ENCODE measurements at regions not wholly inside any gene's neighbourhood (a gene's known extent, or its start where the extent isn't known, plus 50 kb on each side); places are given as distances from the start of the nearest gene placed in this dataset.

- H3K4me3 ChIP-seq (ENCODE audit: low read depth, low read length): no peak overlapping the region
- TF ChIP-seq CTCF (IDR thresholded peaks at IDR 0.05; ENCODE audit: low read depth, low read length): no peak
Observed at GRCh38 chr6:111987295-111987694, 66.6 kb upstream of the CCN6 start.

GRCh38 chr6:111988926-111989325 is 65.0 kb upstream of the CCN6 start:
- no peak for TF ChIP-seq CTCF (IDR thresholded peaks at IDR 0.05; ENCODE audit: low read depth, low read length)

GRCh38 chr6:111989743-111990142 is 64.2 kb upstream of the CCN6 start:
- TF ChIP-seq CTCF (IDR thresholded peaks at IDR 0.05; ENCODE audit: low read depth, low read length): no peak
- no peak overlapping the region for H3K4me3 ChIP-seq (ENCODE audit: low read depth, low read length)

More at GRCh38 chr6:111988926-111989325, 65.0 kb upstream of the CCN6 start:
- no peak overlapping the region for H3K4me3 ChIP-seq (ENCODE audit: low read depth, low read length)

GRCh38 chr6:111990214-111990613 is 63.7 kb upstream of the CCN6 start:
- TF ChIP-seq CTCF (IDR thresholded peaks at IDR 0.05; ENCODE audit: low read depth, low read length): no peak

GRCh38 chr6:111992851-111993250 is 61.1 kb upstream of the CCN6 start:
- TF ChIP-seq CTCF (IDR thresholded peaks at IDR 0.05; ENCODE audit: low read depth, low read length): no peak
- no peak overlapping the region for H3K4me3 ChIP-seq (ENCODE audit: low read depth, low read length)

More at GRCh38 chr6:111990214-111990613, 63.7 kb upstream of the CCN6 start:
- H3K4me3 ChIP-seq (ENCODE audit: low read depth, low read length): no peak overlapping the region

GRCh38 chr6:111993342-111993741 is 60.6 kb upstream of the CCN6 start:
- no peak overlapping the region for H3K4me3 ChIP-seq (ENCODE audit: low read depth, low read length)

GRCh38 chr6:111994791-111995190 is 59.1 kb upstream of the CCN6 start:
- no peak overlapping the region for H3K4me3 ChIP-seq (ENCODE audit: low read depth, low read length)
- TF ChIP-seq CTCF (IDR thresholded peaks at IDR 0.05; ENCODE audit: low read depth, low read length): no peak

More at GRCh38 chr6:111993342-111993741, 60.6 kb upstream of the CCN6 start:
- no peak for TF ChIP-seq CTCF (IDR thresholded peaks at IDR 0.05; ENCODE audit: low read depth, low read length)
